ENCODE measurements at regions not wholly inside any gene's neighbourhood (a gene's known extent, or its start where the extent isn't known, plus 50 kb on each side); places are given as distances from the start of the nearest gene placed in this dataset.

DNA sequence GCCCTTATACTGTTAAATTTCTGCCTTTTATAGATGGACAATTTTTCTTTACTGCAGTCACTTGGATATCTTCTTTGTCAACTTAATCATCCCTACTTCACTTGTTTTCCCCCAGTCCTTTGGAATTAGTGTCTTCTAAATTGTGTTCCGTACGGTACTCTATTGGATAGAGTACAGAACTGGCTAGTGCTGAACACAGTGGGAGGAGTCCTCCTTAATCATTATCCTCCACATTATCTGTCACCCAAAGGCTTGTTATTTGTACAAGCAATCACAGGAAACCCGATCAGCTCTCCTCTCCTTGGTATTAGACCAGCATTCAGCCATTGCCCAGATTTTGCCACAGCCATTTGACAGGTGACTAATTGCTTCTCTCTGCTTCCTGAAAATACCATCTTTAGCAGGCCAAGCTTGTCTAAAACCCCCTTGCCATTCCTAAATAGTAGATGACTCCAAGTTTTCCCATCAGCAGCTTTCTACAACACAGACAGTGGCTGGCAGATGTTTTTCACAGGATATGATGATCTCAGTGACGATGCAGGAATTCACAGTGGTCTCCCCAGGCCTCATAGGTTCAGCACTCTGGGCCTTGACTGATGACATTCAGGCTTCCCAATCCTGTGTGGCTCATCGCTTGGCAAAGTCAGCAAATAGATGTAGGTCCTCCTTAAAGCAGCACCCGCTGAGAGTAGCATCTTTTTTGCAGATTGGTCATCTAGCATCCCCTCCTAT is 216.0 kb upstream of the RGS6 start:
- H4K20me1 ChIP-seq (ENCODE audit: insufficient read depth, low read length): 0 out of 2 replicates have a peak, but pooled peaks cover 2% of the 10 kb centered on the region
- H3K79me2 ChIP-seq (ENCODE audit: insufficient read depth, low read length): no peaks in the 10 kb centered on the region
- TF ChIP-seq, protein P1, sequence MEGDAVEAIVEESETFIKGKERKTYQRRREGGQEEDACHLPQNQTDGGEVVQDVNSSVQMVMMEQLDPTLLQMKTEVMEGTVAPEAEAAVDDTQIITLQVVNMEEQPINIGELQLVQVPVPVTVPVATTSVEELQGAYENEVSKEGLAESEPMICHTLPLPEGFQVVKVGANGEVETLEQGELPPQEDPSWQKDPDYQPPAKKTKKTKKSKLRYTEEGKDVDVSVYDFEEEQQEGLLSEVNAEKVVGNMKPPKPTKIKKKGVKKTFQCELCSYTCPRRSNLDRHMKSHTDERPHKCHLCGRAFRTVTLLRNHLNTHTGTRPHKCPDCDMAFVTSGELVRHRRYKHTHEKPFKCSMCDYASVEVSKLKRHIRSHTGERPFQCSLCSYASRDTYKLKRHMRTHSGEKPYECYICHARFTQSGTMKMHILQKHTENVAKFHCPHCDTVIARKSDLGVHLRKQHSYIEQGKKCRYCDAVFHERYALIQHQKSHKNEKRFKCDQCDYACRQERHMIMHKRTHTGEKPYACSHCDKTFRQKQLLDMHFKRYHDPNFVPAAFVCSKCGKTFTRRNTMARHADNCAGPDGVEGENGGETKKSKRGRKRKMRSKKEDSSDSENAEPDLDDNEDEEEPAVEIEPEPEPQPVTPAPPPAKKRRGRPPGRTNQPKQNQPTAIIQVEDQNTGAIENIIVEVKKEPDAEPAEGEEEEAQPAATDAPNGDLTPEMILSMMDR (IDR thresholded peaks at IDR 0.05; ENCODE audit: borderline replicate concordance, extremely low read depth, low read length, poor library complexity, severe bottlenecking): no peak
- TF ChIP-seq EZH2 (IDR thresholded peaks at IDR 0.05; ENCODE audit: borderline replicate concordance, low read depth, low read length, severe bottlenecking): no peak
- no peaks in the 10 kb centered on the region for H3K27me3 ChIP-seq (ENCODE audit: insufficient read depth, low read length, poor library complexity)
- no peak overlapping the region for H3K4me2 ChIP-seq (ENCODE audit: insufficient read depth, low read length)
- no peak overlapping the region for H3K4me3 ChIP-seq (ENCODE audit: low read depth in 1 of 2, low read length in 2 of 2)
- H3K36me3 ChIP-seq (ENCODE audit: insufficient read depth, low read length): peaks cover 51% of the 10 kb centered on the region
- no peak overlapping the region for H3K9ac ChIP-seq (ENCODE audit: low read depth, low read length)
- no peak overlapping the region for H3K27ac ChIP-seq (ENCODE audit: low read length)
- H2AFZ ChIP-seq (ENCODE audit: low read depth, low read length): no peak overlapping the region
- DNase-seq (no peak), ATAC-seq (ENCODE audit: insufficient read depth, low read depth) (no peak)
- H3K4me1 ChIP-seq (ENCODE audit: insufficient read depth, low read length): peaks cover 3% of the 10 kb centered on the region
- H3K9me3 ChIP-seq (ENCODE audit: insufficient read depth, low read length, severe bottlenecking): no peaks in the 10 kb centered on the region

DNA sequence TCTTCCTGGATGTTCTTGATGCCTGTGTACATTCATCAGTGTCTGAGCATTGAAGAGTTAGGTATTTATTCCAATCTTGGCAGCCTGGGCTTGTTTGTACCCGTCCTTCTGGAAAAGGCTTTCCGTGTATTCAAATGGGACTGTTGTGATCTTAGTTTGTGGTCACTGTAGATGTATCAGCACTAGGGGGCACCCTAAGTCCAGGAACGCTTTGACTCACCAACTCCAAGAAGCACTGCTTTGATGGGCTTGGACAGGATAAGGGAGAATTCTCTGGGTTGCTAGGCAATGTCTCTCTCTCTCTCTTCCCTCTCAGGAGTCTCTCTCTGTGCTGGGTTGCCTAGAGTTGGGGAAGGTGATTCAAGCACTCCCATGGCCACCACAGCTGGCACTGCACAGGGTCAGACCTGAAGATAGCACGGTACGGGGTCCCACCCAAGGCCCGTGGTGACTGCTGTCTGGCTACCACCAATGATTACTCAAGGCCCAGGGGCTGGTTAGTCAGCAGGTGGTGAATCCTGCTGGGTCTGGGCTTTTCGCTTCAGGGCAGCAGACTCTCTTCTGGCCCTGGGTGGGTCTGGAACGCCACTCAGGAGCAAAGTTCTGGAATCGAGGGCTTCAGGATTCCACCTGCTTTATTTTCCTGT is 211.1 kb upstream of the RGS6 start:
- H3K4me1 ChIP-seq (ENCODE audit: insufficient read depth, low read length): no peaks in the 10 kb centered on the region
- H3K4me3 ChIP-seq (ENCODE audit: low read depth in 1 of 2, low read length in 2 of 2): no peak overlapping the region
- 0 out of 2 replicates have a peak, but pooled peaks cover 2% of the 10 kb centered on the region for H4K20me1 ChIP-seq (ENCODE audit: insufficient read depth, low read length)
- DNase-seq (peak; percentile 49), ATAC-seq (ENCODE audit: insufficient read depth, low read depth) (peak; percentile 81)
- H3K36me3 ChIP-seq (ENCODE audit: insufficient read depth, low read length): peaks cover 63% of the 10 kb centered on the region
- H3K4me2 ChIP-seq (ENCODE audit: insufficient read depth, low read length): no peak overlapping the region
- TF ChIP-seq EZH2 (IDR thresholded peaks at IDR 0.05; ENCODE audit: borderline replicate concordance, low read depth, low read length, severe bottlenecking): no peak
- TF ChIP-seq, protein P1 (IDR thresholded peaks at IDR 0.05; ENCODE audit: borderline replicate concordance, extremely low read depth, low read length, poor library complexity, severe bottlenecking): peak; percentile 70
- H3K79me2 ChIP-seq (ENCODE audit: insufficient read depth, low read length): no peaks in the 10 kb centered on the region
- no peaks in the 10 kb centered on the region for H3K9me3 ChIP-seq (ENCODE audit: insufficient read depth, low read length, severe bottlenecking)
- no peak overlapping the region for H2AFZ ChIP-seq (ENCODE audit: low read depth, low read length)
- no peak overlapping the region for H3K9ac ChIP-seq (ENCODE audit: low read depth, low read length)
- H3K27me3 ChIP-seq (ENCODE audit: insufficient read depth, low read length, poor library complexity): no peaks in the 10 kb centered on the region
- peak overlapping the region; percentile 3; the same call in 1 of the 2 replicates for H3K27ac ChIP-seq (ENCODE audit: low read length)

DNA sequence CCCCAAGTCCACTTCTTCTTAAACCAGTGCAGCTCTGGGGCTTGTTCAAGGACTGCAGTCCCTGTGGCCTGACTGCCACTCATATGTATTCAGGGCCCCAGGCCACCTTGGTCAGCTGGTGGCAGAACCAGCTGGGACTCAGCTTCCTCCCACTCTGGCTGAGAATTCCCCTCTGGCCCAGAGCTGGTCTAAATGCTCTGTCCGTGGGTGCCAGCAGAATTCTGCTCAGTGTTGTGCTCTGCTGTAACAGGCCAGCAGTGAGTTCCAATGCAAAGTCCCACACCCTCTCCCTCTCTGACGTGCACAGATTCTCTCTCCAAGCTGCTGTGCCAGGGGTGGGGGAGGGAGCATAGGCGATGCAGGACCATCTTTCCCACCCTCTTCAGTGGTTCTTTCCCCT is 210.4 kb upstream of the RGS6 start:
- H4K20me1 ChIP-seq (ENCODE audit: insufficient read depth, low read length): 0 out of 2 replicates have a peak, but pooled peaks cover 2% of the 10 kb centered on the region
- H3K79me2 ChIP-seq (ENCODE audit: insufficient read depth, low read length): no peaks in the 10 kb centered on the region
- no peak overlapping the region for H3K4me3 ChIP-seq (ENCODE audit: low read depth in 1 of 2, low read length in 2 of 2)
- TF ChIP-seq EZH2 (IDR thresholded peaks at IDR 0.05; ENCODE audit: borderline replicate concordance, low read depth, low read length, severe bottlenecking): no peak
- TF ChIP-seq, protein P1 (IDR thresholded peaks at IDR 0.05; ENCODE audit: borderline replicate concordance, extremely low read depth, low read length, poor library complexity, severe bottlenecking): no peak
- no peaks in the 10 kb centered on the region for H3K9me3 ChIP-seq (ENCODE audit: insufficient read depth, low read length, severe bottlenecking)
- no peak for ATAC-seq (ENCODE audit: insufficient read depth, low read depth)
- no peak for DNase-seq
- H3K27ac ChIP-seq (ENCODE audit: low read length): no peak overlapping the region
- no peak overlapping the region for H3K4me2 ChIP-seq (ENCODE audit: insufficient read depth, low read length)
- no peak overlapping the region for H2AFZ ChIP-seq (ENCODE audit: low read depth, low read length)
- peaks cover 63% of the 10 kb centered on the region for H3K36me3 ChIP-seq (ENCODE audit: insufficient read depth, low read length)
- H3K27me3 ChIP-seq (ENCODE audit: insufficient read depth, low read length, poor library complexity): no peaks in the 10 kb centered on the region
- H3K4me1 ChIP-seq (ENCODE audit: insufficient read depth, low read length): no peaks in the 10 kb centered on the region
- no peak overlapping the region for H3K9ac ChIP-seq (ENCODE audit: low read depth, low read length)

All from DND-41 (cell line).